HL-60 (cell line): ENCODE measurements at regions not wholly inside any gene's neighbourhood (a gene's known extent, or its start where the extent isn't known, plus 50 kb on each side); places are given as distances from the start of the nearest gene placed in this dataset.

Experiments
- DNase-seq, 2 experiments: peaks; one replicate each; pipeline ENCODE4 v3.0.0-alpha.2; 2010 to 2020; ENCODE audit warnings: low read depth in 1 of 2, low spot score in 1 of 2
- H3K27ac ChIP-seq: fragments of 250-450 bp; sonication (Bioruptor Pico); replicated peaks from 2 replicates; pipeline ENCODE4 v1.5.1; 2020; ENCODE audit warnings: mild to moderate bottlenecking, moderate library complexity
- H3K27me3 ChIP-seq: fragments of 250-450 bp; sonication (Bioruptor Pico); 2 replicates; pipeline ENCODE4 v1.5.1; 2021; ENCODE audit warnings: mild to moderate bottlenecking, moderate library complexity; ENCODE audit not compliant: insufficient read depth, poor library complexity, severe bottlenecking
- H3K4me3 ChIP-seq: replicated peaks from 2 replicates; pipeline ENCODE4 v1.5.1; 2011; ENCODE audit warnings: mild to moderate bottlenecking, control low read depth, low read length; ENCODE audit not compliant: insufficient read depth
- CTCF ChIP-seq: IDR thresholded peaks from one replicate; pipeline ENCODE4 v1.5.1; 2011; ENCODE audit warnings: low read length, control low read depth, inconsistent platforms; ENCODE audit not compliant: insufficient read depth
- GABPA ChIP-seq: IDR thresholded peaks from 2 replicates; pipeline ENCODE4 v1.6.1; 2012; ENCODE audit warnings: low read depth
- POLR2AphosphoS5 ChIP-seq: IDR thresholded peaks from 2 replicates; pipeline ENCODE4 v1.6.1; 2012; ENCODE audit warnings: low read depth
- SPI1 ChIP-seq: IDR thresholded peaks from 2 replicates; pipeline ENCODE4 v1.6.1; 2012; ENCODE audit warnings: low read depth, mild to moderate bottlenecking, borderline replicate concordance
- TF ChIP-seq, protein P1 (sequence below): IDR thresholded peaks from 2 replicates; pipeline ENCODE4 v1.6.1; 2012; ENCODE audit warnings: low read depth; ENCODE audit not compliant: insufficient replicate concordance

DNA sequence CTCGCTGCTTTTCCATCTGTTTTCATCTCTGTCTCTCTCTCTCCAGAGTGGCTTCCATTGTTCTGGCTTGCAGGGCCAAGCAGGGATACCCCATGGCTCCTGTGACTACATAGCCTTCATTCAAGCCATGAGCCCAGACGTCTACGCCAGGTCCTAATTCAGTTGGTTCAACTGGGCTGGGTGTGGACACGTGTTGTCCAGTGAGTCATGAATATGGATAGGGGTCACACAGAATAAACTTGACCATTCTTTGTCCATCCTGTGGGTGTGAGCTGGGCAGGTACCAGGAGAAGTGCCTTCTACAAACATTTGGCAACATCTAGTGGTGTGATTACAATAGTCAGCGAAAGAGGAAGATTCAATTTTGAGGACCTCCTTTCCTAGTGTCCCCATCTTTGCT lies 96.9 kb upstream of the ARMC2 start:
- no peak for TF ChIP-seq GABPA
- no peak for TF ChIP-seq CTCF
- no peak for TF ChIP-seq POLR2AphosphoS5
- TF ChIP-seq, protein P1, sequence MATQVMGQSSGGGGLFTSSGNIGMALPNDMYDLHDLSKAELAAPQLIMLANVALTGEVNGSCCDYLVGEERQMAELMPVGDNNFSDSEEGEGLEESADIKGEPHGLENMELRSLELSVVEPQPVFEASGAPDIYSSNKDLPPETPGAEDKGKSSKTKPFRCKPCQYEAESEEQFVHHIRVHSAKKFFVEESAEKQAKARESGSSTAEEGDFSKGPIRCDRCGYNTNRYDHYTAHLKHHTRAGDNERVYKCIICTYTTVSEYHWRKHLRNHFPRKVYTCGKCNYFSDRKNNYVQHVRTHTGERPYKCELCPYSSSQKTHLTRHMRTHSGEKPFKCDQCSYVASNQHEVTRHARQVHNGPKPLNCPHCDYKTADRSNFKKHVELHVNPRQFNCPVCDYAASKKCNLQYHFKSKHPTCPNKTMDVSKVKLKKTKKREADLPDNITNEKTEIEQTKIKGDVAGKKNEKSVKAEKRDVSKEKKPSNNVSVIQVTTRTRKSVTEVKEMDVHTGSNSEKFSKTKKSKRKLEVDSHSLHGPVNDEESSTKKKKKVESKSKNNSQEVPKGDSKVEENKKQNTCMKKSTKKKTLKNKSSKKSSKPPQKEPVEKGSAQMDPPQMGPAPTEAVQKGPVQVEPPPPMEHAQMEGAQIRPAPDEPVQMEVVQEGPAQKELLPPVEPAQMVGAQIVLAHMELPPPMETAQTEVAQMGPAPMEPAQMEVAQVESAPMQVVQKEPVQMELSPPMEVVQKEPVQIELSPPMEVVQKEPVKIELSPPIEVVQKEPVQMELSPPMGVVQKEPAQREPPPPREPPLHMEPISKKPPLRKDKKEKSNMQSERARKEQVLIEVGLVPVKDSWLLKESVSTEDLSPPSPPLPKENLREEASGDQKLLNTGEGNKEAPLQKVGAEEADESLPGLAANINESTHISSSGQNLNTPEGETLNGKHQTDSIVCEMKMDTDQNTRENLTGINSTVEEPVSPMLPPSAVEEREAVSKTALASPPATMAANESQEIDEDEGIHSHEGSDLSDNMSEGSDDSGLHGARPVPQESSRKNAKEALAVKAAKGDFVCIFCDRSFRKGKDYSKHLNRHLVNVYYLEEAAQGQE, result no peak
- TF ChIP-seq SPI1, result no peak
- Histone ChIP-seq H3K4me3 (no peak overlapping the region), H3K27ac (no peak overlapping the region), H3K27me3 (no peaks in the 10 kb centered on the region)
- DNase-seq, result no peak

GRCh38 chr6:108751851-108752732 lies 96.1 kb upstream of the ARMC2 start:
- TF ChIP-seq POLR2AphosphoS5, result no peak
- TF ChIP-seq SPI1, result no peak
- Histone ChIP-seq H3K27ac (no peak overlapping the region), H3K27me3 (no peaks in the 10 kb centered on the region), H3K4me3 (no peak overlapping the region)
- DNase-seq, result no peak

DNA sequence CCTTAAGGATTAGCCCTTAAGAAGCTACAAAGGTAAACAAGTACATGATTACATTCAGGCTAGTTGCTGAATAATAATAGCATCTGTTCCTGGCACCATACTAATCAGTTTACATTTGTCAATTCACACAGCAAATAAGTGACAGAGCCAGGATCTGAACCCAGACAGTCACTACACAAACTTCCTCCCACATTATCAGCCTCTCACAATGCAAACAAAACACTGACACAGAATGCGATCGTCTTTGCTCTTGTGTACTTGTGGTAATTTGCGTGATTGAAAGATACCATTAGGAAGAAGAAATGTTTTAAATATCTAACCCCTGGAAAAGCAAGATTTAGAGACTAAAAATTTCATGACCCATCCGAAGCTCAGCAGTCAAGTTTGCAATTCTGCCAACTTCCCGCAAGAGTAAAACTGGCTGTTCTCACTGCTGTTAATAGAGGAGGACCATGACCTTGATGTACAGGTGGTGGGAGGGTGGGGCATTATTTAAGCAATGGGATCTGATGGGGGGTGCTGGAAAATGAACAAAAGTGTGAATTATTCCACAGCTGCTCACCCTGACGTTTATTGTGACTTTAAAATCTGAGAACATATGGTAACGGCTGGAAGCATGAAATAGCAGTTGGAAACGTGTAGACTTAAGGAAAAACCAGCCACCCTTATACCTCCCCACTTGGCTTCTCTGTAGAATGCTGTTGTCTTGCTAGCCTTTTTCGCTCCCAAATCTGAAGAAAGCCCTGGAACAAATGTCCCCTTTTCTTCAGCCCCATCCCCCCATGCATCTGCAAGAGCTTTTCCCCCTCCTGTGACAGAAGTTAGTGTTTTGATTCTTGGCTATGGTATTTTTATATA lies 95.3 kb upstream of the ARMC2 start:
- no peak overlapping the region for H3K4me3 ChIP-seq
- H3K27ac ChIP-seq, result no peak overlapping the region
- no peak for DNase-seq
- TF ChIP-seq SPI1, result no peak
- no peaks in the 10 kb centered on the region for H3K27me3 ChIP-seq

DNA sequence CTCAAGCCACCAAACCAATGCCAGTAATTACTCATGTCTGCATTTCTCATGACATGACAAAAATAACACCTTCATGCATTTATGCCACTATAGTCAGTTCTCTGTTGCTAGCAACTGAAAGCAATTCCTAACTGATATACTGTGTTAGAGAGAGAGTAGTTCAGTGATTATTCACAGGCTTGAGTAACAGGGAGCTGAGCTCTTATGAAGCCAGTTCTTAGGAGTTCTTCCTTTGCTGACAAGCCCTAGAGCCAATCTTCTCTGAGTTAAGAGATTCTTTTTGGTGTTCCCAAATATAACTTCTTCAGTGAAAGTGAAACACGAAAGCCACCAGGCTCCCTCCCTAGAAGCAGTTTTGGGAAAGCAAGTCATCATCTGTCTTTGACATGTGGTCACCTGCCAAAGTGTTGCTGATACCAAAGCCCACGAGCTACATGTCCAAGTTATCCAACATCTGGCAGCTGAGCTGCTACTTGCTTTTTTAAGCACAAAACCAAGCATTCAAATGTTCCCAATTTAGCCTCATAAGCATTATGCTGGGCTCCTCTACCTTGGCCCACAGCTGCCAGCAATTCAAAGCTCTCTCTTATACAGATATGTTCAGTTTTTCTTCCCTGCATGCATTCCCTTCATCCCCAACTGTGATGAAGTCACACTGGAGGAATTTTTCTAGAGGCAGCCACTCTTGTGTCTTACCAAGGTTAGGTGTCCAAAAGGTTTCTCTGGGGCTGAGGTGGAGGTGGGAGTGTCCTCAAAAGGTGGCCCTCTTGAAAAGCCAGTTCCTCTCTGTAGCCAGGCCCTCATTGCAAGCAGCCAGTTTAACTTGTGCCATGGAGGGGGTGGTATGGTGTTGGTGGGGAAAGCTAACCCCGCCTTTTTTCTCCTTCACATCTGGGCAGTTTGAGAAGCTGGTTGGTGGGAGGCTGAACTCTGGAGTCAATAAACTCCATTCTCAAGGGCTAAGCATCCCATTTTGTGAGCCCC lies 92.7 kb upstream of the ARMC2 start:
- Histone ChIP-seq H3K27ac (no peak overlapping the region), H3K4me3 (no peak overlapping the region), H3K27me3 (no peaks in the 10 kb centered on the region)
- TF ChIP-seq, protein P1, result no peak
- no peak for TF ChIP-seq POLR2AphosphoS5
- DNase-seq, result no peak

DNA sequence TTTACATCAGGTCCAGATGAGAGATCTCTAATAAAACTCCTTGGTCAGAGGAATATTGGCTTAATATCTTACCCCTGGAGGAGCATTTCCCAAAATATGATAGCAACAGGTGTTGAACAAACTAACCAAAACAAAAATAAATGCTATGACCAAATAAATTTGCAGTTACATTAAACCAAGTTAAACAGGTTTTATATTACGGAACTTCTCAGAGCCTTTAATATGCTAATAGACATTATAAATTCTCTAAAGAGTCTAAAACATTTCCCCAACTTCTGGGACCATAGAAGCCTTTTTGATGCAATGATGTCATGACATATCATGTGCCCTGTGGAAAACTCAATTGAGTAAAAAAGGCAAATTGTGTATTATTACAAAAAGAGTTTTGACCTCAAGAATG lies 90.9 kb upstream of the ARMC2 start:
- DNase-seq, result no peak
- Histone ChIP-seq H3K27me3 (no peaks in the 10 kb centered on the region), H3K4me3 (no peak overlapping the region), H3K27ac (no peak overlapping the region)
- TF ChIP-seq CTCF (no peak), POLR2AphosphoS5 (no peak), SPI1 (no peak), GABPA (no peak)
- TF ChIP-seq, protein P1, result no peak
